Osteocyte (in vitro differentiated cells): ENCODE measurements at regions not wholly inside any gene's neighbourhood (a gene's known extent, or its start where the extent isn't known, plus 50 kb on each side); places are given as distances from the start of the nearest gene placed in this dataset.
"Not testable (repeated sequence)": the region's sequence is repeated elsewhere in the genome, so short reads cannot be mapped to it uniquely, and the experiment has no call there.

Experiments
- DNase-seq: peaks from one replicate; pipeline ENCODE4 v3.0.0; 2021; ENCODE audit warnings: mixed read lengths; ENCODE audit not compliant: unreplicated experiment; ENCODE audit errors: extremely low spot score
- H3K27ac Mint-ChIP-seq: one replicate; pipeline ENCODE4 v1.8.0; 2021; ENCODE audit warnings: mild to moderate bottlenecking, mixed read lengths; ENCODE audit not compliant: unreplicated experiment
- H3K27me3 Mint-ChIP-seq: one replicate; pipeline ENCODE4 v1.8.0; 2021; ENCODE audit warnings: mixed read lengths; ENCODE audit not compliant: unreplicated experiment
- H3K36me3 Mint-ChIP-seq: one replicate; pipeline ENCODE4 v1.8.0; 2021; ENCODE audit warnings: mixed read lengths; ENCODE audit not compliant: unreplicated experiment
- H3K4me1 Mint-ChIP-seq: one replicate; pipeline ENCODE4 v1.8.0; 2021; ENCODE audit warnings: mixed read lengths; ENCODE audit not compliant: unreplicated experiment
- H3K4me3 Mint-ChIP-seq: one replicate; pipeline ENCODE4 v1.8.0; 2021; ENCODE audit warnings: mild to moderate bottlenecking, moderate library complexity, mixed read lengths; ENCODE audit not compliant: unreplicated experiment
- H3K9me3 Mint-ChIP-seq: one replicate; pipeline ENCODE4 v1.8.0; 2021; ENCODE audit warnings: mixed read lengths; ENCODE audit not compliant: unreplicated experiment
- TF ChIP-seq, protein P1 (sequence below): fragments of 200-600 bp; sonication (generic); IDR thresholded peaks from 2 replicates; pipeline ENCODE4 v1.5.0; 2021; ENCODE audit warnings: antibody characterized with exemption, mild to moderate bottlenecking, moderate library complexity

GRCh38 chr3:153050978-153051377, 111.0 kb upstream of the RAP2B start:
- Mint-ChIP-seq H3K36me3 (no peaks in the 10 kb centered on the region), H3K4me1 (peaks cover 17% of the 10 kb centered on the region), H3K9me3 (no peaks in the 10 kb centered on the region), H3K4me3 (no peak overlapping the region), H3K27me3 (no peaks in the 10 kb centered on the region), H3K27ac (no peak overlapping the region)
- TF ChIP-seq, protein P1, sequence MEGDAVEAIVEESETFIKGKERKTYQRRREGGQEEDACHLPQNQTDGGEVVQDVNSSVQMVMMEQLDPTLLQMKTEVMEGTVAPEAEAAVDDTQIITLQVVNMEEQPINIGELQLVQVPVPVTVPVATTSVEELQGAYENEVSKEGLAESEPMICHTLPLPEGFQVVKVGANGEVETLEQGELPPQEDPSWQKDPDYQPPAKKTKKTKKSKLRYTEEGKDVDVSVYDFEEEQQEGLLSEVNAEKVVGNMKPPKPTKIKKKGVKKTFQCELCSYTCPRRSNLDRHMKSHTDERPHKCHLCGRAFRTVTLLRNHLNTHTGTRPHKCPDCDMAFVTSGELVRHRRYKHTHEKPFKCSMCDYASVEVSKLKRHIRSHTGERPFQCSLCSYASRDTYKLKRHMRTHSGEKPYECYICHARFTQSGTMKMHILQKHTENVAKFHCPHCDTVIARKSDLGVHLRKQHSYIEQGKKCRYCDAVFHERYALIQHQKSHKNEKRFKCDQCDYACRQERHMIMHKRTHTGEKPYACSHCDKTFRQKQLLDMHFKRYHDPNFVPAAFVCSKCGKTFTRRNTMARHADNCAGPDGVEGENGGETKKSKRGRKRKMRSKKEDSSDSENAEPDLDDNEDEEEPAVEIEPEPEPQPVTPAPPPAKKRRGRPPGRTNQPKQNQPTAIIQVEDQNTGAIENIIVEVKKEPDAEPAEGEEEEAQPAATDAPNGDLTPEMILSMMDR, result no peak
- DNase-seq, result peak; percentile 21

- Mint-ChIP-seq H3K27ac (peak overlapping the region; percentile 78), H3K9me3 (no peaks in the 10 kb centered on the region), H3K4me3 (no peak overlapping the region), H3K27me3 (no peaks in the 10 kb centered on the region), H3K4me1 (peaks cover 17% of the 10 kb centered on the region), H3K36me3 (no peaks in the 10 kb centered on the region)
- no peak for DNase-seq
- TF ChIP-seq, protein P1, result no peak
These were observed 110.5 kb upstream of the RAP2B start for GRCh38 chr3:153051427-153052095.

DNA sequence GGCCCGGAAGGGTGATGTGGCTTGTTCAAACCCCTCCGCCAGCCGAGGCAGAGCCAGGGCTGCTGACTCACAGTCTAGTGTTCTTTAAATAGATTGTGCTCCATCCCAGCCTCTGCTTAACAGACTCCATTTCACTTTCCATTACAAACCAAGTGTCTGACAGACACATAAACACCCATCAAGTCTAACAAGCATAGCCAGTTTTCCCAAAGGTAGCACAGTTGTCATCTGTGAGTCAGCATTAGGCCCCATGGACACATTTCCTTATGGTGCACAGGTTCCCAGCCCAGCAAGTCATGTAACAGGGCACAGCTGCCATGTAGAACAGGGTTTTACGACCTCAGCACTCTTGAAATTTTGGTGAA, 109.9 kb upstream of the RAP2B start:
- no peaks in the 10 kb centered on the region for H3K9me3 Mint-ChIP-seq
- peak overlapping the region; percentile 78 for H3K27ac Mint-ChIP-seq
- TF ChIP-seq, protein P1, result no peak
- H3K4me3 Mint-ChIP-seq, result no peak overlapping the region
- H3K27me3 Mint-ChIP-seq, result no peaks in the 10 kb centered on the region
- H3K36me3 Mint-ChIP-seq, result no peaks in the 10 kb centered on the region
- peak; percentile 75 for DNase-seq
- H3K4me1 Mint-ChIP-seq, result peaks cover 18% of the 10 kb centered on the region

- H3K27me3 Mint-ChIP-seq, result no peaks in the 10 kb centered on the region
- H3K4me1 Mint-ChIP-seq, result peaks cover 29% of the 10 kb centered on the region
- TF ChIP-seq, protein P1, result no peak
- H3K27ac Mint-ChIP-seq, result no peak overlapping the region
- no peaks in the 10 kb centered on the region for H3K9me3 Mint-ChIP-seq
- no peak for DNase-seq
- no peak overlapping the region for H3K4me3 Mint-ChIP-seq
- H3K36me3 Mint-ChIP-seq, result no peaks in the 10 kb centered on the region
These were observed 106.8 kb upstream of the RAP2B start for GRCh38 chr3:153055217-153055616.

DNA sequence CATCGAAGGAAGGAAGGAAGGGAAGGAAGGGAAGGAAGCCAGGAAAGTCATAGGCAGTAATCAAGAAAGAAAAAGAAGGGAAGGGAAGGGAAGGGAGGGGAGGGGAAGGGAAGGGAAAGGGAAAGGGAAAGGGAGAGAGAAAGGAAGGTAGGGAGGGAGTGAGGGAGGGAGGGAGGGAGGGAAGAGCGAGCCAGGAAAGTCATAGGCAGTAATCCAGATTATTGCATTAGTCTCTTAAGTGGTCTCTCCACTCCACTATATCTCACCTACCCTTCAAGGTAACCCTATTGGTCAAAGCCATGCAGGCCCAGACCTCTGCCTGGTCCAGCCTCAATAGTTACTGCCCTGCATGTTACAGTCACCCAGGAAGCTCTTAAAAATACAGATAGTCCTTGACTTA, 106.2 kb upstream of the RAP2B start:
- Mint-ChIP-seq H3K36me3 (no peaks in the 10 kb centered on the region), H3K4me3 (no peak overlapping the region), H3K27me3 (no peaks in the 10 kb centered on the region), H3K27ac (no peak overlapping the region), H3K9me3 (no peaks in the 10 kb centered on the region), H3K4me1 (peaks cover 29% of the 10 kb centered on the region)
- no peak for DNase-seq
- TF ChIP-seq, protein P1, result no peak

DNA sequence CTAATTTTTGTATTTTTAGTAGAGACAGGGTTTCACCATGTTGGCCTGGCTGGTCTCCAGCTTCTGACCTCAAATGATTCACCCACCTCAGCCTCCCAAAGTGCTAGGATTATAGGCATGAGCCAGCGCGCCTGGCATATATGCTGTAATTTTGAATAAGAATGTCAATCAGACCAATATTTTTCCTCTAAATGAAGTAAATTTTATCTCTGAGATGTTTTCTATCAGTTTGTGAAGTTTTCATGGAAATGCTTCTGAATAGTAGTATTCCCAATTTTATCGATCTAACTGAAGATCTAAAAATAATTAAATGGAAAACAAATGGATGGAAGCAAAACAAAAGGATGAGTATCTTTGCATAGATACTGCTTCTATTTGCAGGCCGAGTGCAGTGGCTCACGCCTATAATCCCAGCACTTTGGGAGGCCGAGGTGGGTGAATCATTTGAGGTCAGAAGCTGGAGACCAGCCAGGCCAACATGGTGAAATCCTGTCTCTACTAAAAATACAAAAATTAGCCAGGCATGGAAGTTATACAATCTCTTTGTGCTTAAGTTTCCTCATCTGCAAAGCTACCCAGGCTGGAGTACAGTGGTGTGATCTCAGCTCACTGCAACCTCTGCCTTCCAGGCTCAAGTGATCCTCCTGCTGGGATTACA, 103.9 kb upstream of the RAP2B start:
- not testable (repeated sequence) for H3K27me3 Mint-ChIP-seq, H3K9me3 Mint-ChIP-seq, H3K36me3 Mint-ChIP-seq, DNase-seq, H3K4me3 Mint-ChIP-seq
- Mint-ChIP-seq H3K27ac (peak overlapping the region; percentile 65), H3K4me1 (peaks cover 14% of the 10 kb centered on the region)
